ENCODE measurements at regions not wholly inside any gene's neighbourhood (a gene's known extent, or its start where the extent isn't known, plus 50 kb on each side); places are given as distances from the start of the nearest gene placed in this dataset.

DNA sequence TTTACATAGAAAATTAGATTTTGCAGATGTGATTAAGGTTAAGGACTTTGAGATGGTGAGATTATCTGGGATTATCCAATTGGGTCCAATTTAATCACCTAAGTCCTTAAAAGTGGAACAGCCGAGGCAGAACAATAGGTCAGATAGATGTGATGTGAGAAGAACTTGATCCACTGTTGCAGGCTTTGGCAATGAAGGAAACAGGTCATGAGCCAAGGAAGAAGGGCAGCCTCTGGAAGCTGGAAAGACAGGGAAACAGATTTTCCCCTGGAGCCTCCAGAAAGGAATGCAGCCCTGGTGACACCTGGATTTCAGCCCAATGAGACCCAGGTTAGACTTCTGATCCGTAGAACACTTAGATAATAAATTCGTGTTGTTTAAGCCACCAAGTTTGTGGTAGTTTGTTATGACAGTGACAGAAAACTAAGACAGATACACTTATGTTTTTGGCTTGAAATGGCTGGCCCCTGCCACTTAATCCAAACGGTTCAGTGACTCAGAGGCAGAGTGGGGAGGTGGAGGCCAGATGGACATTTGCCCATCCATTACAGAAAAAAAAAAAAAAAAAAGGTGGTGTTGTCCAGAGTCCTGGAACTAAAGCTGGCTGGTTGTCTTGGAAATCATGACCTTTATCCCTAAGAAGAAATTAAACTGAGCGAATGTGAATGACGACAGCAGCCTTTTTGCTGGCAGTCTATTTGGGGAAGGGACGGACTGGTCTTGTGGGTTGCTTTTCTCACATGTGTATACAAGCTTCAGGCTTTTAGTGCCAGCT lies 181.9 kb upstream of the NRXN3 start:
- TF ChIP-seq, protein P1, sequence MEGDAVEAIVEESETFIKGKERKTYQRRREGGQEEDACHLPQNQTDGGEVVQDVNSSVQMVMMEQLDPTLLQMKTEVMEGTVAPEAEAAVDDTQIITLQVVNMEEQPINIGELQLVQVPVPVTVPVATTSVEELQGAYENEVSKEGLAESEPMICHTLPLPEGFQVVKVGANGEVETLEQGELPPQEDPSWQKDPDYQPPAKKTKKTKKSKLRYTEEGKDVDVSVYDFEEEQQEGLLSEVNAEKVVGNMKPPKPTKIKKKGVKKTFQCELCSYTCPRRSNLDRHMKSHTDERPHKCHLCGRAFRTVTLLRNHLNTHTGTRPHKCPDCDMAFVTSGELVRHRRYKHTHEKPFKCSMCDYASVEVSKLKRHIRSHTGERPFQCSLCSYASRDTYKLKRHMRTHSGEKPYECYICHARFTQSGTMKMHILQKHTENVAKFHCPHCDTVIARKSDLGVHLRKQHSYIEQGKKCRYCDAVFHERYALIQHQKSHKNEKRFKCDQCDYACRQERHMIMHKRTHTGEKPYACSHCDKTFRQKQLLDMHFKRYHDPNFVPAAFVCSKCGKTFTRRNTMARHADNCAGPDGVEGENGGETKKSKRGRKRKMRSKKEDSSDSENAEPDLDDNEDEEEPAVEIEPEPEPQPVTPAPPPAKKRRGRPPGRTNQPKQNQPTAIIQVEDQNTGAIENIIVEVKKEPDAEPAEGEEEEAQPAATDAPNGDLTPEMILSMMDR (IDR thresholded peaks at IDR 0.05) = no peak
- no peak for TF ChIP-seq POLR2AphosphoS5 (IDR thresholded peaks at IDR 0.05)

Data from breast epithelium (tissue), 3 donors.